Epithelial cell of esophagus (primary cell): ENCODE measurements at regions not wholly inside any gene's neighbourhood (a gene's known extent, or its start where the extent isn't known, plus 50 kb on each side); places are given as distances from the start of the nearest gene placed in this dataset.

Experiments
- DNase-seq: peaks from one replicate; pipeline ENCODE4 v3.0.0; 2010; ENCODE audit warnings: low read depth
- H3K4me3 ChIP-seq: 2 replicates; pipeline ENCODE4 v1.5.1; 2011; ENCODE audit warnings: mild to moderate bottlenecking, low read length, control low read depth
- TF ChIP-seq, protein P1 (sequence below): IDR thresholded peaks from 2 replicates; pipeline ENCODE4 v1.5.1; 2011; ENCODE audit warnings: low read depth, mild to moderate bottlenecking, low read length, control low read depth, inconsistent platforms; ENCODE audit not compliant: insufficient read depth; ENCODE audit errors: missing control alignments

DNA sequence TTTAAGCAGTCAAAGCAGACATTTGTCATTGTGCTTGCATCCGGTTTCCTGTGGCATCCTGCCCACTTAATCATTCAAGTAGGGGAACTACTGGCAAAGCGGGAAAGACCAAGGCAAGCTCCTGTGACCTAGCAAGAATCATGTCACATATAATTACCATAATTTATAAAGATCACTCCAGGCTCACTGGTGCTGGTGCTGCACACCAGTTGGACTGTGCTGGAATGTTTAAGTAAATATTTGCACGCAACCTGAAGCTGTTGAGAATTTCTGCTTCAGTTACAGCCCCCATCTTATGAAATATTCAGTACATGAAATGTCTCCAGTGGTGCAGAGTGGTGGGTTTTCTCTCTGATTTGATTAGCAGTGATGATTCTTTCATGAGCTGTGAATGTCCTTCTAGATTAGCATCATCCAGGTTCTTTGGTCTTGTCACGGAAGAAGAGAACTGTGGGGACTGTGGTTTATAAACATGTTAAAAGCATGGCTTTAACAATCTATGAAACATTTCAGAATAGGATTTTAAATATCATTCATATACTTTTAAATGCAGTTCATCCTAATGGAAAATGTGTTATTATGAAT lies 621.3 kb upstream of the EPHA6 start:
- peak; percentile 26 for DNase-seq
- no peak overlapping the region for H3K4me3 ChIP-seq
- TF ChIP-seq, protein P1, sequence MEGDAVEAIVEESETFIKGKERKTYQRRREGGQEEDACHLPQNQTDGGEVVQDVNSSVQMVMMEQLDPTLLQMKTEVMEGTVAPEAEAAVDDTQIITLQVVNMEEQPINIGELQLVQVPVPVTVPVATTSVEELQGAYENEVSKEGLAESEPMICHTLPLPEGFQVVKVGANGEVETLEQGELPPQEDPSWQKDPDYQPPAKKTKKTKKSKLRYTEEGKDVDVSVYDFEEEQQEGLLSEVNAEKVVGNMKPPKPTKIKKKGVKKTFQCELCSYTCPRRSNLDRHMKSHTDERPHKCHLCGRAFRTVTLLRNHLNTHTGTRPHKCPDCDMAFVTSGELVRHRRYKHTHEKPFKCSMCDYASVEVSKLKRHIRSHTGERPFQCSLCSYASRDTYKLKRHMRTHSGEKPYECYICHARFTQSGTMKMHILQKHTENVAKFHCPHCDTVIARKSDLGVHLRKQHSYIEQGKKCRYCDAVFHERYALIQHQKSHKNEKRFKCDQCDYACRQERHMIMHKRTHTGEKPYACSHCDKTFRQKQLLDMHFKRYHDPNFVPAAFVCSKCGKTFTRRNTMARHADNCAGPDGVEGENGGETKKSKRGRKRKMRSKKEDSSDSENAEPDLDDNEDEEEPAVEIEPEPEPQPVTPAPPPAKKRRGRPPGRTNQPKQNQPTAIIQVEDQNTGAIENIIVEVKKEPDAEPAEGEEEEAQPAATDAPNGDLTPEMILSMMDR, result no peak

DNA sequence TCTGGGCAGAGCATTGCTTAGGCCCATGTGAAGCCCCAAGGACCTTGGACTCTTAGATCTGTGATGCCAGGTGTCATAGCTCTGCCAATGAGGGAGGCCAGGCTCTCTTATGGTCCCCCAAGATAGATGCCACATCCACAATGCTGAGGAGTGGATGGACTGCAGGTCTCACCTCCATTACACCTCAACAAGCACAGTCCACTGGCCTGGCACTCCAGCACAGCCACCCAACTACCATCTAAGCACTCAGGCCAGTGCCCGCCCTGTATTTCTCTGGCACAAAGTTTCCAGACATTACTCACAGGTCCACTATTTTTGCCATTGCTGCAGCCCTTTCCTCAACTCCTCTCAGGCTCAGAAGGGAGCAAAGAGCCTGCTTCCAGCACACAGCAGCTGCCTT lies 613.5 kb upstream of the EPHA6 start:
- TF ChIP-seq, protein P1, result no peak
- DNase-seq, result no peak
- H3K4me3 ChIP-seq, result no peak overlapping the region

DNA sequence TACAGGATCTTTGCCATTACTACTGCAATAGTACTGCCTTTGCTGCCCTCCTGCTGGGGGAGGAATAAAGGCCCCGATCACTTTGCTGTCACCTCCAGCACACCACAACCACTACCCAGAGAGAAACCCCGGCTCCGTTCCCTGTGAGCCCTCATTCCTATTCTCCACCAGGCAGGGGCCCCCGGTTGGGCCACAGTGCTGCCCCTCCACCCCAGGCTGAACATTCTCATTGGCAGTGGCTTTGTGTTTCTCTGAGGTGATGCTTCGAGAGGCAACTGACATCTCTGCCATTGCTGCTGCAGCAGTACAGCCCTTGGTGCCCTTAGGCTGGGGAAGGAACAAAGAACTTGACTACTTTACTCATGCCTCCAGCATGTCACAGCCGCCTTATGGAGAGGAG lies 612.9 kb upstream of the EPHA6 start:
- TF ChIP-seq, protein P1, result no peak

DNA sequence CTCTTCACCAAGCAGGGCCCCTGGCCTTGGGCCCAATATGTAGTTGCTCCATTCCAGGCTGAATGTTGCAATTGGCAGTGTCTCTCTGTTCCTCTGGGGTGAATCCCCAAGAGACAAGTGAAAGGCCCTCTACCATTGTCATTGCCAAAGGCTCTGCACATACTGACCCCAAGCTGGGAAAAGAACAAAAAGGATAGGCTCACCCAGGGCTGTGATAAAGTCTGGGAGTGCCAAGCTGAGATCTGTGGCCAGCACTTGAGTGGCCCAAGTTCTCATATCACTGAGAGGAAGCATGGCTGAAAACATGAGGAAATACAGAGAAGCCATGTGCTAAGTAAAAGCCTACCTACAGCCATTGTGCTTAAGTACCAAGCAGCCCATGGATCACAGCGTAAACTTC lies 612.2 kb upstream of the EPHA6 start:
- TF ChIP-seq, protein P1, result no peak
- no peak for DNase-seq
- H3K4me3 ChIP-seq, result no peak overlapping the region

More for the DNA sequence above, 612.9 kb upstream of the EPHA6 start:
- H3K4me3 ChIP-seq, result no peak overlapping the region
- DNase-seq, result no peak

DNA sequence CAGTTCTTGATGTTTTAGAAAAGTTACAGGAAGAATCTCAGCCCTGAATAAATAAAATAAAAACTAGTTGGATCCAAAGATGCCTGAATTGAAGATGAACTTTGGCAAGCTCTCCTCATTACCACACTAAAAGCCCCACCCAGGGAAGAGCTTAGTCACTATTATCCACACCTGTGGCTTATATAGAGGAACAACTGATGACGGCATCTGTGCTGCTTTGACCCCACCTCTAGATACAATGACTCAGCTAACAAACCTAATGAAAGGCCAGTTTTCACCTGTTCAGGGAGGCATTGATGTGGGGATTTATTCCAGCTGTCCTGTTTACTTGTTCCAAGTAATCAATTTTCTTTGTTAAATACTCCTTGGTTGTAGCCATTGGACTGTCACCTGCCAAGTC lies 604.7 kb upstream of the EPHA6 start:
- peak overlapping the region; percentile 18 for H3K4me3 ChIP-seq
- TF ChIP-seq, protein P1, result no peak
- DNase-seq, result peak; percentile 95

DNA sequence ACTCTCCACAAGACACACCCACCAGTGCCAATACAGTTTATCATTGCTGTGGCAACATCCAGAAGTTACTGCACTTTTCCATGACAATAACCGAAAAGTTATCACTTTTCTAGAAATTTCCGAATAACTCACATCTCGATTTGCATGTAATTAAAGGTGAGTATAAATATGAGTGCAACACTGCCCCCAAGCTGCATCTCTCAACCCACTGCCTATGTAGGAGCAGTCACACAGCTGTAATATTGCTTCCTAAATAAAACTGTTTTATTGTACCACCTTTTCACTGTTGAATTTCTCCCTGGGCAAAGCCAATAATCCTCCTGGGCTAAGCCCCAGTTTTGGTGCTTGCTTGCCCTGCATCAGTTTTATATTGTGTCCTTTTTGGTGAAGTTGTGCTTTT lies 601.0 kb upstream of the EPHA6 start:
- DNase-seq, result no peak
- TF ChIP-seq, protein P1, result no peak
- H3K4me3 ChIP-seq, result no peak overlapping the region

DNA sequence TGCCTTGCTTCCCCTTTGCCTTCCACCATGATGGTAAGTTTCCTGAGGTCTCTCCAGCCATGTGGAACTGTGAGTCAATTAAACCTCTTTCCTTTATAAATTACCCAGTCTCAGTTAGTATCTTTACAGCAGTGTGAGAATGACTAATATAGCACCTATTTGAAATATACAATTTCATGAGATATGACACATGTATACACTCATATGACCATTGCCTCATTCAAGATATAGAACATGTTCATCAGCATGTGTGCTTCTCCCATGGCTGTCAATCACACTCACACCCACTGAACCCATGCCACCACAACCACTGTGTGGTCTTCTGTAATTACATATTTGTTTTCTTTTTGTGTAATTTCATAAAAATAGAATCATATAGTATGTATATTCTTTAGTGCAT lies 599.5 kb upstream of the EPHA6 start:
- H3K4me3 ChIP-seq, result no peak overlapping the region
- TF ChIP-seq, protein P1, result no peak
- DNase-seq, result peak; percentile 62
